ENCODE measurements at regions not wholly inside any gene's neighbourhood (a gene's known extent, or its start where the extent isn't known, plus 50 kb on each side); places are given as distances from the start of the nearest gene placed in this dataset.
"Not testable (repeated sequence)": the region's sequence is repeated elsewhere in the genome, so short reads cannot be mapped to it uniquely, and the experiment has no call there.

DNA sequence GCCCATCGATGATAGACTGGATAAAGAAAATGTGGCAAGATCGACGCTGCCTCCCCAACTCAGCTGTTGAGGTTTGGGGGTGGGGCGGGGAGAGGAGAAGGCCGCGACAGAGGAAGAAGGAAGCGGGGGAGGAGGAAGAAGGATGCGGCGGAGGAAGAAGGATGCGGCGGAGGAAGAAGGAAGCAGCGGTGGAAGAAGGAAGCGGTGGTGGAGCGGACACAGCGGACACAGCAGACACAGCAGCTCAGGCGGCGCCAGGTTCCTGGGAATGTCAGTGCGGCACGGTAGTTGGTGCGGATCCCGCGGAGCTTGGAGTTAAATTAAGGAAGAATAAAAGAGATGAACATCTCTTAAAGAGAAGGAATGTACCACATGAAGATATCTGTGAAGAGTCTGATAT lies 163.9 kb upstream of the NT5E start:
- TF ChIP-seq POLR2A (IDR thresholded peaks at IDR 0.05) (no peak), CTCF (IDR thresholded peaks at IDR 0.05) (no peak)
- WGBS, 4 donors, result 85 to 90% (median 87%) methylated on average over 22 of the region's 22 CpGs

DNA sequence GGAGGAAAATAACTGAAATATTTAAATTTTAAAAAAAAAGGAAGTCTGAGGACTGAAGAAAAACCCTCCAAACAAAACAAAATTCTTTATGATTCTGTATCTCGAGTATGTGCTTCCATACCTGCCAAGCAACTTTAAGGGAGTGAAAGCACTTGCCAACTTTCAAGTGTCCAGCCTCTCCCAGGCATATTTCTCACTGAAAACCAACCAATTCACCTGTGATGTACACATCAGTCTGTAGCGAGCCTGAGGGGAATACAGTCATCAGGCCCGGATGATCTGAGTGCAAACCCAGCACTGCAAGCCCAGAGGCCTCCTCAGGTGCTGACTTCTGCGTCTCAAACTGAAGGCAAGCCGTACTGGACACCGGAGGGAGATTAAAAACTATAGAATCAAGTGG lies 164.8 kb upstream of the NT5E start:
- Histone ChIP-seq H3K4me3 (no peak overlapping the region), H3K27ac (no peak overlapping the region), H3K27me3 (no peaks in the 10 kb centered on the region), H3K9me3 (replicated peaks in 1 of 3) (no peaks in the 10 kb centered on the region), H3K36me3 (replicated peaks in 1 of 2) (no peaks in the 10 kb centered on the region), H3K4me1 (replicated peaks in 1 of 2) (no peaks in the 10 kb centered on the region)
- WGBS, 4 donors, result 67 to 84% (median 80%) methylated on average over 6 of the region's 6 CpGs
- DNase-seq, result no peak
- TF ChIP-seq CTCF (IDR thresholded peaks at IDR 0.05), result no peak
- no peak for TF ChIP-seq POLR2A (IDR thresholded peaks at IDR 0.05)
- intact Hi-C loops (cut with DNase I), result no loop called here

More for the DNA sequence above, 163.9 kb upstream of the NT5E start:
- DNase-seq, result no peak
- H3K27me3 ChIP-seq, result no peaks in the 10 kb centered on the region
- no peaks in the 10 kb centered on the region for H3K4me1 ChIP-seq (replicated peaks in 1 of 2)
- H3K9me3 ChIP-seq (replicated peaks in 1 of 3), result no peaks in the 10 kb centered on the region
- intact Hi-C loops (cut with DNase I), result no loop called here
- no peak overlapping the region for H3K4me3 ChIP-seq
- no peak overlapping the region for H3K27ac ChIP-seq
- H3K36me3 ChIP-seq (replicated peaks in 1 of 2), result no peaks in the 10 kb centered on the region

DNA sequence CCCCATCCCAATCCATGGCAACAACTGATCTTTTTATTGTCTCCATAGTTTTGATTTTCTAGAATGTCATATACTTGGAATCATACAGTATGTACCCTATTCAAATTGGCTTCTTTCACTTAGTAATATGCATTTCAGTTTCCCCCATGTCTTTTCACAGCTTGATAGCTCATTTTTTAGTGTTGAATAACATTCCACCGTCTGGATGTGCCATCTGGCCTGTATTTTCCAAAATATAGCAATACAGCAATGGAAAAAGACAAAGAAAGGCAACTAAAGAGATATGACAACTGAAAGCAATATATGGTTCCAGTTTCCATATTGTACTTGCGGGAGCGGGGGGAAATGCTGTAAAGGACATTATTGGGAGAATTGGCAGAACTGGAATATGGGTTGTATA lies 166.4 kb upstream of the NT5E start:
- 75 to 84% (median 80%) methylated on average over 3 of the region's 3 CpGs for WGBS, 4 donors
- intact Hi-C loops (cut with DNase I), result no loop called here
- H3K4me1 ChIP-seq (replicated peaks in 1 of 2), result no peaks in the 10 kb centered on the region
- H3K36me3 ChIP-seq (replicated peaks in 1 of 2), result no peaks in the 10 kb centered on the region
- DNase-seq, result no peak
- TF ChIP-seq CTCF (IDR thresholded peaks at IDR 0.05) (no peak), POLR2A (IDR thresholded peaks at IDR 0.05) (no peak)
- H3K9me3 ChIP-seq (replicated peaks in 1 of 3), result no peaks in the 10 kb centered on the region
- no peak overlapping the region for H3K4me3 ChIP-seq
- H3K27ac ChIP-seq, result no peak overlapping the region
- H3K27me3 ChIP-seq, result no peaks in the 10 kb centered on the region

DNA sequence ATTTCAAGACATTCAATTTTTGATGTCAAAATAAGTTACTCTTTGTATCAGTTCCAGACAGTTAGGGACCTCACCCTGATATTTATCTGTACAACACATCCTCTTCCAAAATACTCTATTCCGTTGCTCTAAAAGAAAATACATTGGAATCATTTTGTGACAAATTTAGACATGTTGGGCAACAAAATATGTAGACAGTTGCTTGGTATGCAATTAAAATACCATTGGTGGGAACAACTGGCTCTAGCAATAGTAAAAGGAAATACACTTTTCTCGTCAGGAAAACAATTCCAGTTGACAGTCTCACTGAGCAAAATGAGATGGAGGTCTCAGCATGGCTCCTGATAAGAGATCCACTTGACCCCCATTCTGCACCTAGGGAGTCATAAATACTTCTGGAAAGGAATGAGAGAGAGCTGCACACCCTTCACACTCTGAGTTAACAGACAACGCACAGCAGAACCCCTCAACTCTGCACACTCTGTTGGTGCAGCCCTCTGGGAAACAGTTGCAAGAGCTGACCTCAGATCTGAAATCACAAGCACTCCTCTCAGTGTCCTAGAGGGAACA lies 171.3 kb upstream of the NT5E start:
- H3K9me3 ChIP-seq (replicated peaks in 1 of 3), result no peaks in the 10 kb centered on the region
- H3K36me3 ChIP-seq (replicated peaks in 1 of 2), result no peaks in the 10 kb centered on the region
- no peak for DNase-seq
- no peak for TF ChIP-seq CTCF (IDR thresholded peaks at IDR 0.05)
- TF ChIP-seq POLR2A (IDR thresholded peaks at IDR 0.05), result no peak
- WGBS, 4 donors, result 27 to 51% (median 47%) methylated on average over 2 to 3 of the region's 3 CpGs
- no peak overlapping the region for H3K27ac ChIP-seq
- H3K27me3 ChIP-seq, result no peaks in the 10 kb centered on the region
- intact Hi-C loops (cut with DNase I), result no loop called here
- H3K4me1 ChIP-seq (replicated peaks in 1 of 2), result no peaks in the 10 kb centered on the region
- H3K4me3 ChIP-seq, result no peak overlapping the region

DNA sequence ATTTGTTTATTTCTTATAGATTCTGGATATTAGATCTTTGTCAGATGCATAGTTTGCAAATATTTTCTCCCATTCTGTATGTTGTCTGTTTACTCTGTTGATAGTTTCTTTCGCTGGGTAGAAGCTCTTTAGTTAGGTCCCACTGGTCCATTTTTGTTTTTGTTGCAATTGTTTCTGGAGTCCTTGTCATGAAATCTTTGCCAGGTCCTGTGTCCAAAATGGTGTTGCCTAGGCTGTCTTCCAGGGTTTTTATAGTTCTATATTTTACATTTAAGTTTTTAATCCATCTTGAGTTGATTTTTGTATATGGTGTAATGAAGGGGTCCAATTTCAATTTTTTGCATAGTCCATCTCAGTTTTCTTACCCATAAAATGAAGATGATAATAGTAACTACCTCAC lies 173.9 kb upstream of the NT5E start:
- WGBS, 4 donors, result 69 to 92% (median 86%) methylated on average over 1 of the region's 1 CpG
- intact Hi-C loops (cut with DNase I); H3K27me3 ChIP-seq; H3K4me3 ChIP-seq; H3K9me3 ChIP-seq (replicated peaks in 1 of 3); H3K36me3 ChIP-seq (replicated peaks in 1 of 2); H3K4me1 ChIP-seq (replicated peaks in 1 of 2); DNase-seq; H3K27ac ChIP-seq: not testable (repeated sequence)
